ENCODE measurements at regions not wholly inside any gene's neighbourhood (a gene's known extent, or its start where the extent isn't known, plus 50 kb on each side); places are given as distances from the start of the nearest gene placed in this dataset.

DNA sequence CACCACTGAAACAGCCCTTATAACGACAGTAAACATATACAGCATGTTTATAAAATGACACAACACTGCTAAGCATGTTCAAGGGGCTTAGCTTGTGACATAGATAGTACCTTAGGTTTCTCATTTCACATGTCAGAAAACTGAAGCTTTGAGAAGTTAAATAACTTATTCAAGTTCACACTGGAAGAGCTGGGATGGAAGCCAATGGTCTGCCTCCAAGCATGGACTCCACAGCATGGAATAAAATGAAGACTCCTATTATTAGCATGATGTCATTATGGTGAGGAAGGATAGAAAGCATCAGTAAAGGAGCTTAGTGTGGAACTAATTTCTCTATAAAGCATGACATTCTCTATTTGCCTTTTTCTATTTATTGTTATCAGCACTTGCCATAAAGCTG lies 316.7 kb downstream of the PLK2 start:
- in situ Hi-C loops (cut with HindIII; ENCODE audit: low pct_unique_long_range_greater_than_20kb, low sequenced_read_pairs), result no loop called here
- Histone ChIP-seq H3K9me3 (ENCODE audit: control insufficient read depth, insufficient read depth, low read depth, low read length) (no peaks in the 10 kb centered on the region), H3K4me3 (ENCODE audit: low read depth in 2 of 2, low read length in 2 of 2) (no peak overlapping the region), H3K27me3 (ENCODE audit: control insufficient read depth, insufficient read depth, low read length) (no peaks in the 10 kb centered on the region), H3K4me1 (ENCODE audit: control insufficient read depth, insufficient read depth, low read length) (no peaks in the 10 kb centered on the region), H3K36me3 (ENCODE audit: control insufficient read depth, insufficient read depth, low read length) (no peaks in the 10 kb centered on the region), H3K27ac (ENCODE audit: low read length) (peak overlapping the region; percentile 52; the same call in 1 of the 2 replicates)
- DNase-seq (ENCODE audit: low read depth, low spot score), result no peak
- intact Hi-C loops (cut with micrococcal nuclease; ENCODE audit: unreplicated experiment), result no loop called here
- TF ChIP-seq, protein P1, sequence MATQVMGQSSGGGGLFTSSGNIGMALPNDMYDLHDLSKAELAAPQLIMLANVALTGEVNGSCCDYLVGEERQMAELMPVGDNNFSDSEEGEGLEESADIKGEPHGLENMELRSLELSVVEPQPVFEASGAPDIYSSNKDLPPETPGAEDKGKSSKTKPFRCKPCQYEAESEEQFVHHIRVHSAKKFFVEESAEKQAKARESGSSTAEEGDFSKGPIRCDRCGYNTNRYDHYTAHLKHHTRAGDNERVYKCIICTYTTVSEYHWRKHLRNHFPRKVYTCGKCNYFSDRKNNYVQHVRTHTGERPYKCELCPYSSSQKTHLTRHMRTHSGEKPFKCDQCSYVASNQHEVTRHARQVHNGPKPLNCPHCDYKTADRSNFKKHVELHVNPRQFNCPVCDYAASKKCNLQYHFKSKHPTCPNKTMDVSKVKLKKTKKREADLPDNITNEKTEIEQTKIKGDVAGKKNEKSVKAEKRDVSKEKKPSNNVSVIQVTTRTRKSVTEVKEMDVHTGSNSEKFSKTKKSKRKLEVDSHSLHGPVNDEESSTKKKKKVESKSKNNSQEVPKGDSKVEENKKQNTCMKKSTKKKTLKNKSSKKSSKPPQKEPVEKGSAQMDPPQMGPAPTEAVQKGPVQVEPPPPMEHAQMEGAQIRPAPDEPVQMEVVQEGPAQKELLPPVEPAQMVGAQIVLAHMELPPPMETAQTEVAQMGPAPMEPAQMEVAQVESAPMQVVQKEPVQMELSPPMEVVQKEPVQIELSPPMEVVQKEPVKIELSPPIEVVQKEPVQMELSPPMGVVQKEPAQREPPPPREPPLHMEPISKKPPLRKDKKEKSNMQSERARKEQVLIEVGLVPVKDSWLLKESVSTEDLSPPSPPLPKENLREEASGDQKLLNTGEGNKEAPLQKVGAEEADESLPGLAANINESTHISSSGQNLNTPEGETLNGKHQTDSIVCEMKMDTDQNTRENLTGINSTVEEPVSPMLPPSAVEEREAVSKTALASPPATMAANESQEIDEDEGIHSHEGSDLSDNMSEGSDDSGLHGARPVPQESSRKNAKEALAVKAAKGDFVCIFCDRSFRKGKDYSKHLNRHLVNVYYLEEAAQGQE (IDR thresholded peaks at IDR 0.05; ENCODE audit: insufficient read depth in 1 of 2, low read depth in 2 of 2, low read length in 1 of 2), result no peak
- ATAC-seq, result no peak
- ChIA-PET CTCF (no interaction called here), POLR2A (no interaction called here)
- BruUV-seq (replicated peaks), result no TSS peak

DNA sequence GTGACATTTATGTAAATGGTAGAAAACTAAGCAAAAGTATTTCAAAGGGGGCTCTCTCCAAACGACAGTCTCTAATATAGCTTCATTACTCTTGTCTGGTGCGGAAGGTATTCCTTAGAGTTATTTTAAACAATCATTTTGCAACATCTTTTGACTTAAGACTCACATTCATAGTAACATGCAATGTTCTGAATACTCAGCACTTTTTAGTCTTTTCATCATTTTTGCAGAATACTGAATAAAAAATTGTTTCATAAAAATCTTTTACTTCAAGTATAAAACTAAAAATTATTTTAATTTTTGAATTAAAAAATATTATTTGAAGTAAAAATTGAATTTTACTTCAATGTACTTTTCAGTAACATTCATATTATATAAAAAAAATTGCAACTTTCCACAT lies 321.1 kb downstream of the PLK2 start:
- Histone ChIP-seq H3K4me1 (ENCODE audit: control insufficient read depth, insufficient read depth, low read length) (peaks cover 6% of the 10 kb centered on the region; the same call in 1 of the 2 replicates), H3K27me3 (ENCODE audit: control insufficient read depth, insufficient read depth, low read length) (no peaks in the 10 kb centered on the region), H3K27ac (ENCODE audit: low read length) (no peak overlapping the region), H3K4me3 (ENCODE audit: low read depth in 2 of 2, low read length in 2 of 2) (no peak overlapping the region), H3K9me3 (ENCODE audit: control insufficient read depth, insufficient read depth, low read depth, low read length) (no peaks in the 10 kb centered on the region), H3K36me3 (ENCODE audit: control insufficient read depth, insufficient read depth, low read length) (no peaks in the 10 kb centered on the region; the same call in 1 of the 2 replicates)
- in situ Hi-C loops (cut with HindIII; ENCODE audit: low pct_unique_long_range_greater_than_20kb, low sequenced_read_pairs), result no loop called here
- intact Hi-C loops (cut with micrococcal nuclease; ENCODE audit: unreplicated experiment), result no loop called here
- BruUV-seq (replicated peaks), result no TSS peak
- TF ChIP-seq, protein P2, sequence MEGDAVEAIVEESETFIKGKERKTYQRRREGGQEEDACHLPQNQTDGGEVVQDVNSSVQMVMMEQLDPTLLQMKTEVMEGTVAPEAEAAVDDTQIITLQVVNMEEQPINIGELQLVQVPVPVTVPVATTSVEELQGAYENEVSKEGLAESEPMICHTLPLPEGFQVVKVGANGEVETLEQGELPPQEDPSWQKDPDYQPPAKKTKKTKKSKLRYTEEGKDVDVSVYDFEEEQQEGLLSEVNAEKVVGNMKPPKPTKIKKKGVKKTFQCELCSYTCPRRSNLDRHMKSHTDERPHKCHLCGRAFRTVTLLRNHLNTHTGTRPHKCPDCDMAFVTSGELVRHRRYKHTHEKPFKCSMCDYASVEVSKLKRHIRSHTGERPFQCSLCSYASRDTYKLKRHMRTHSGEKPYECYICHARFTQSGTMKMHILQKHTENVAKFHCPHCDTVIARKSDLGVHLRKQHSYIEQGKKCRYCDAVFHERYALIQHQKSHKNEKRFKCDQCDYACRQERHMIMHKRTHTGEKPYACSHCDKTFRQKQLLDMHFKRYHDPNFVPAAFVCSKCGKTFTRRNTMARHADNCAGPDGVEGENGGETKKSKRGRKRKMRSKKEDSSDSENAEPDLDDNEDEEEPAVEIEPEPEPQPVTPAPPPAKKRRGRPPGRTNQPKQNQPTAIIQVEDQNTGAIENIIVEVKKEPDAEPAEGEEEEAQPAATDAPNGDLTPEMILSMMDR (IDR thresholded peaks at IDR 0.05), result no peak
- TF ChIP-seq POLR2AphosphoS5 (IDR thresholded peaks at IDR 0.05; ENCODE audit: low read depth, low read length), result no peak
- TF ChIP-seq TCF7L2 (IDR thresholded peaks at IDR 0.05; ENCODE audit: low read depth, low read length), result no peak
- TF ChIP-seq SIN3A (IDR thresholded peaks at IDR 0.05; ENCODE audit: borderline replicate concordance, insufficient read depth, low read depth, low read length), result no peak
- TF ChIP-seq, protein P1 (IDR thresholded peaks at IDR 0.05; ENCODE audit: insufficient read depth in 1 of 2, low read depth in 2 of 2, low read length in 1 of 2), result no peak
- ATAC-seq, result no peak
- ChIA-PET POLR2A (no interaction called here), CTCF (no interaction called here)
- DNase-seq (ENCODE audit: low read depth, low spot score), result no peak

Measured in Panc1 (cell line).